GM12801 (cell line): ENCODE measurements at regions not wholly inside any gene's neighbourhood (a gene's known extent, or its start where the extent isn't known, plus 50 kb on each side); places are given as distances from the start of the nearest gene placed in this dataset.

Source experiments
- TF ChIP-seq, protein P1 (sequence below): IDR thresholded peaks from one replicate; pipeline ENCODE4 v1.5.1; 2011; ENCODE audit warnings: control low read depth; ENCODE audit not compliant: insufficient read length; ENCODE audit errors: extremely low read depth

DNA sequence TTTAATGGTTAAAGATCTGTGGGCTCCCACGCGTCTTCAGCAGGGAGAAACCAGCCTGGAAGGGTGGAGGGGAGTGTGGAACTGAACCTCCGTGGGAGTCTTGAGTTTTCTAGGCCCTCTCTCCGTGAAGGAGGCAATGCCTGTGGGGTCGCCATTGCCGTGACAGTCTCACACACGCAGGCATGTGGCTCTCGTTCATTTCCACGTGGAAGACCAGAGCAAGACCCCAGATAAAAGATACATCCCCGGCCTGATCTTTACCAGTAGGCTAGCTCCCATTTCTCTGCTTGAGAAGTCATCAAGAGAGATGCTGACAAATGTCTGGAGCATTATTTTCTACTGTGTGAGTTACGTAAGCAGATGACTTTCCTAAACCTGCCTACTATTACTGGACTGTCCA is 491.7 kb upstream of the LMO3 start:
- TF ChIP-seq, protein P1, sequence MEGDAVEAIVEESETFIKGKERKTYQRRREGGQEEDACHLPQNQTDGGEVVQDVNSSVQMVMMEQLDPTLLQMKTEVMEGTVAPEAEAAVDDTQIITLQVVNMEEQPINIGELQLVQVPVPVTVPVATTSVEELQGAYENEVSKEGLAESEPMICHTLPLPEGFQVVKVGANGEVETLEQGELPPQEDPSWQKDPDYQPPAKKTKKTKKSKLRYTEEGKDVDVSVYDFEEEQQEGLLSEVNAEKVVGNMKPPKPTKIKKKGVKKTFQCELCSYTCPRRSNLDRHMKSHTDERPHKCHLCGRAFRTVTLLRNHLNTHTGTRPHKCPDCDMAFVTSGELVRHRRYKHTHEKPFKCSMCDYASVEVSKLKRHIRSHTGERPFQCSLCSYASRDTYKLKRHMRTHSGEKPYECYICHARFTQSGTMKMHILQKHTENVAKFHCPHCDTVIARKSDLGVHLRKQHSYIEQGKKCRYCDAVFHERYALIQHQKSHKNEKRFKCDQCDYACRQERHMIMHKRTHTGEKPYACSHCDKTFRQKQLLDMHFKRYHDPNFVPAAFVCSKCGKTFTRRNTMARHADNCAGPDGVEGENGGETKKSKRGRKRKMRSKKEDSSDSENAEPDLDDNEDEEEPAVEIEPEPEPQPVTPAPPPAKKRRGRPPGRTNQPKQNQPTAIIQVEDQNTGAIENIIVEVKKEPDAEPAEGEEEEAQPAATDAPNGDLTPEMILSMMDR, result no peak

DNA sequence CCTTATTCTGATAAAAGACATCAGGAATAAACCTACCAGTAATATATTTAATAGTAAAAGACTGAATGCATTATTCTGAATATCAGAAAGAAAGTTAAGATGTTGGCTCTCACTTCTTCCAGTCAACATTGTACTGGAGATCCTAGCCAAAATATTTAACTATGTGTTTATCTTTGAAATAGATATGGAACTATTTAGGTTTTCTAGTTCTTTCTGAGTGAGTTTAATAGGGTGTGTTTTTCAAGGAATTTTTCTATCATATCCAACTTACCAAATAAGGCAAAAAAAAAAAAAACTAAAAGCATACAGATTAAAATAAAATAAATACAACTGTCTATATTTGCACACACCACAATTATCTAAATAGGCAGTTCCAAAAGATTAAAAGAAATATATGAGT is 478.9 kb upstream of the LMO3 start:
- TF ChIP-seq, protein P1, result no peak

DNA sequence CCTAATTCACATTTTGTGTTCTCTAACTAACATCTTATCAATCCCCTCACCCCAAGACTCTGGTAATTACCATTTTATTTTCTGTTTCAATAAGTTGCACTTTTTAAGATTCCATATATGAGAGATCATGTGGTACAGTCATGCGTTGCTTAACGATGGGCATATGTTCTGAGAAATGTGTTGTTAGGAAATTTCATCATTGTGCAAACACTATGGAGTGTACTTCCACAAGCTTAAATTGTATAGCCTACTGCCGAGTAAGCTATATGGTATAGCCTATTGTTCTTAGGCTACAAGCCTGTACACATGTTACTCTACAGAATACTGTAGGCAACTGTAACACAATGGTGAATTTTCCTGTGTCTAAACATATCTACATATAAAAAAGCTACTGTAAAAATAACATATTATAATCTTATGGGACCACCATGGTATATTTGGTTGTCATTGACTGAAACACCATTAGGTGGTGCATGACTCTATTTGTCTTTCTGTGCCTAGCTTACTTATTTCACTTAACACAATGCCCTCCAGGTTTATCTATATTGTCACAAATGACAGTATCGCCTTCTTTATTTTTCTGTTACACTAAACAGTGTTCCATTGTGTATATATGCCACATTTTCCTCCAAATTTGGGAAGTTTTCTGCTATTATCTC is 473.4 kb upstream of the LMO3 start:
- TF ChIP-seq, protein P1, result no peak

DNA sequence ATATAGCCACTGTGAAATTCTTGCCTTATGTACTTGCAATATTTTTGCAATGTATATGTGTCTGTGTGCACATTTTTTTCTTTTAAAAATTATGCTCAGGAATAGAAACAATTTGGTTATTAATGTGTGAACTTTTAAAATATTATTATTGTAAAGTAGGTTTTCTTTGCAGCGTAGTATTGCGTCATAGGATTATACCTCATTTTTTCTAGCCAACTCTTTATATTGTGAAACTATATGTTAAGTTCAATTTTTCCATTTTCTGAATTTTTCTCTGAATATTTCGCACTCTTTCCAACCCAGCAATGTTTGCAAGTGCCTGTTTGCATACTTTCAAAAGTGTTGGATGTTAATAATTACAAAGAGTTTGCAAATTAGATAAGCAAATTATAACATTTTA is 471.6 kb upstream of the LMO3 start:
- TF ChIP-seq, protein P1, result no peak

DNA sequence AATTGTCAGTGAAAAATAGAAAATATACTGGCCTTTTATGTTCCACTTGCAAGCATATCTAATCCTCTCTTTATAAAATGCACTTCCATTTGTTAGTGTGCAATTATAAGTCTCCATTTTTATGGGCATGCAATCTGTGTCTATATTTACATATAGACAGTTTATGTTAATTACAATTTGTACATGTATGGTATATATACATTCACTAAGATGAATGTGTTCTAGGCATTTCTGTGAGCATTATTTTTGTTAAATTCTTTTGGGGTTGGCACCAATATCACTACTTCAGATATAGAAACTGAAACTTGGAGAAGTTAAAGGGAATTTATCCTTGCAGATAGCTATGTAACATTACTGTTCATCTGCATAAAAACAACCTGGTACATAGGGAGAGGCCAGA is 470.8 kb upstream of the LMO3 start:
- TF ChIP-seq, protein P1, result no peak

DNA sequence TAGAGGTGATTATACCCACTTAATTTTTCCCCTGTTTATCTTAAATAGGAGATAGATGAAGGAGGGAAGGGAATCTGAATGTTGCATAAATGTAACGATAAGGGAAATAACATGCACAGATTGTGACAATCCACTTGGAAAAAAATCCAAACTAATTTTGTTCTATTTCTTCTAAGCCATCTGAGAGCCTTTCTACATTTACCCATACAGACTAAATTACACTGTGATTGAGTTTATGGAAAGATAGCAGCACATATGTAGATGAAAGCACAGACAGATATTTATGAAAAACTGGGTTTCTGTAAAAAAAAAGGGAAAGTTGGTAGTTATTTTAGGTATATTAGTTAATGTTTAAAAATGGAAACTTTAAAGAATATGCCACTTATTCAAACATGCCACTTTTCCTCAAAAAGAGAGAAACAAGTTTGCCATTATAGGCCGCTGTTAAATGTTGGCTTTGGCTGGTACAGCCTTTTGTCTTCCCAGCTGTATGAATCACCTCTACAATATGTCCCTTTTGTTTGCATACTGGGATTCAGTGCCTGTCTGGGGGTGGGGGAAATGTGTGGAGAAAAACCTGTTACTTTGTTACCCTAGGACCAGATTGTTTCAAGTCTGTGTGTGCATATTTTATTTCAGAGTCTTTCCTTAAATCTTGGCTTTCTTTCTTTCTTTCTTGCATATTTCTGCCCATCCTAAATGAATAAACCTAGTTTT is 470.2 kb upstream of the LMO3 start:
- TF ChIP-seq, protein P1, result no peak

DNA sequence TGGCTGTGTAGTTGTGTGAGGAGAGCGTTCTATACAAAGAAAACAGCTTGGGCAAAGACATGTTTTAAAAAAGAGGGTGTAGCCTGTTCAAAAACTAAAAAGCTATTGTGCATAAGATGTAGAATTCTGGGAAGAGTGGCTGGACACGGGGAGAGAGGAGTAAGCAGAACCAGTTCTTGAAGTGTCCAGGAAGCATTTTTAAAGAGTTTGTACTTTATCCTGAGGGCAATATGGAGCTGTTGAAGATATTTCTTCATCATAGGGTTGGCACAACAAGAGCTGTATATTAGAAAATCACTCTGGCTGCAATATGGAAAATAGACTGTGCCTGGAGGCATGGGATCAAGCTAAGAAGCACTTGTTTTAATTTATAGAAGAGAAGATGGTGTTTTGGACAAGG is 458.9 kb upstream of the LMO3 start:
- TF ChIP-seq, protein P1, result no peak
